ENCODE measurements at regions not wholly inside any gene's neighbourhood (a gene's known extent, or its start where the extent isn't known, plus 50 kb on each side); places are given as distances from the start of the nearest gene placed in this dataset.

GRCh38 chr6:47426524-47427302 lies 50.9 kb upstream of the CD2AP start:
- DNase-seq (ENCODE audit: extremely low read depth, insufficient read length) = no peak
- no peaks in the 10 kb centered on the region for H3K36me3 ChIP-seq (ENCODE audit: control insufficient read depth, insufficient read depth, low read length)
- no peak for TF ChIP-seq CTCF (IDR thresholded peaks at IDR 0.05; ENCODE audit: insufficient read depth, low read length, poor library complexity, severe bottlenecking)
- no peak overlapping the region for H3K4me3 ChIP-seq (replicated peaks; ENCODE audit: low read depth, low read length)
- H3K27me3 ChIP-seq (replicated peaks; ENCODE audit: control insufficient read depth, insufficient read depth, low read length) = no peaks in the 10 kb centered on the region

- no peak for DNase-seq (ENCODE audit: extremely low read depth, insufficient read length)
- H3K27me3 ChIP-seq (replicated peaks; ENCODE audit: control insufficient read depth, insufficient read depth, low read length) = no peaks in the 10 kb centered on the region
- no peak for TF ChIP-seq CTCF (IDR thresholded peaks at IDR 0.05; ENCODE audit: insufficient read depth, low read length, poor library complexity, severe bottlenecking)
- no peaks in the 10 kb centered on the region for H3K36me3 ChIP-seq (ENCODE audit: control insufficient read depth, insufficient read depth, low read length)
- H3K4me3 ChIP-seq (replicated peaks; ENCODE audit: low read depth, low read length) = no peak overlapping the region
Measured at GRCh38 chr6:47427680-47428079, 49.9 kb upstream of the CD2AP start.

Data from GM06990 (cell line).